NK-92 treated with Interleukin-12 subunit alpha and Interleukin-12 subunit beta, amount 100 ng/mL, for 24 hours (cell line): ENCODE measurements at regions not wholly inside any gene's neighbourhood (a gene's known extent, or its start where the extent isn't known, plus 50 kb on each side); places are given as distances from the start of the nearest gene placed in this dataset.

Source experiments
- DNase-seq: peaks from one replicate; lab custom pipeline; 2025; lab: John Stamatoyannopoulos, UW

GRCh38 chr2:60158262-60158661 is 395.2 kb downstream of the BCL11A start:
- DNase-seq: no peak

- no peak for DNase-seq
Observed at GRCh38 chr2:60157283-60157682, 396.2 kb downstream of the BCL11A start.

- DNase-seq: no peak
Observed at GRCh38 chr2:60154142-60154541, 399.3 kb downstream of the BCL11A start.

- no peak for DNase-seq
Observed at GRCh38 chr2:60152226-60152833, 401.1 kb downstream of the BCL11A start.

GRCh38 chr2:60149176-60149575 is 404.3 kb downstream of the BCL11A start:
- DNase-seq: no peak

- DNase-seq: no peak
Observed at GRCh38 chr2:60148716-60149115, 404.7 kb downstream of the BCL11A start.

GRCh38 chr2:60140185-60140584 is 413.3 kb downstream of the BCL11A start:
- no peak for DNase-seq

- no peak for DNase-seq
Observed at GRCh38 chr2:60136913-60137312, 416.5 kb downstream of the BCL11A start.

GRCh38 chr2:60127191-60127590 is 426.3 kb downstream of the BCL11A start:
- DNase-seq: no peak

- no peak for DNase-seq
Observed at GRCh38 chr2:60125611-60126426, 427.6 kb downstream of the BCL11A start.

- no peak for DNase-seq
Observed at GRCh38 chr2:60119778-60120177, 433.7 kb downstream of the BCL11A start.

GRCh38 chr2:60118917-60119316 is 434.5 kb downstream of the BCL11A start:
- no peak for DNase-seq

- DNase-seq: no peak
Observed at GRCh38 chr2:60118061-60118460, 435.4 kb downstream of the BCL11A start.

- DNase-seq: no peak
Observed at GRCh38 chr2:60116161-60116875, 437.1 kb downstream of the BCL11A start.

GRCh38 chr2:60109744-60110143 is 443.7 kb downstream of the BCL11A start:
- no peak for DNase-seq

- no peak for DNase-seq
Observed at GRCh38 chr2:60106836-60107529, 446.5 kb downstream of the BCL11A start.

GRCh38 chr2:60105906-60106305 is 447.5 kb downstream of the BCL11A start:
- no peak for DNase-seq

- no peak for DNase-seq
Observed at GRCh38 chr2:60104514-60105505, 448.6 kb downstream of the BCL11A start.

- no peak for DNase-seq
Observed at GRCh38 chr2:60100034-60100433, 453.4 kb downstream of the BCL11A start.

GRCh38 chr2:60098996-60099395 is 454.5 kb downstream of the BCL11A start:
- DNase-seq: no peak

GRCh38 chr2:60097298-60097697 is 456.2 kb downstream of the BCL11A start:
- DNase-seq: no peak
